Right lobe of liver (tissue), 6 donors: ENCODE measurements at regions not wholly inside any gene's neighbourhood (a gene's known extent, or its start where the extent isn't known, plus 50 kb on each side); places are given as distances from the start of the nearest gene placed in this dataset.

Source experiments
- ATAC-seq, 4 donors: fragments of 200-7000 bp; cut with Tn5 transposase; one replicate each; pipeline ENCODE4 v1.9.1; 2020; ENCODE audit warnings: mild to moderate bottlenecking in 4 of 4, moderate library complexity in 4 of 4
- DNase-seq, 3 donors: peaks; one replicate each; pipeline ENCODE4 v3.0.0-alpha.2; 2020
- H3K27ac ChIP-seq, 3 donors: fragments of 200-600 bp; one replicate each; pipeline ENCODE4 v1.8.0; 2022
- H3K27me3 ChIP-seq, 2 donors: fragments of 200-600 bp; one replicate each; pipeline ENCODE4 v1.8.0; 2022
- H3K36me3 ChIP-seq, 4 donors: fragments of 200-600 bp; sonication (generic) in 1 of 4; one replicate each; pipeline versions ENCODE4 v1.5.1 to v1.8.0; 2017 to 2022; ENCODE audit warnings: control low read depth in 1 of 4
- H3K4me1 ChIP-seq, 4 donors: fragments of 200-600 bp; sonication (generic) in 1 of 4; one replicate each; pipeline versions ENCODE4 v1.5.1 to v1.8.0; 2017 to 2022; ENCODE audit warnings: control low read depth in 1 of 4
- H3K4me3 ChIP-seq, 3 donors: fragments of 200-600 bp; one replicate each; pipeline ENCODE4 v1.8.0; 2022
- H3K9me3 ChIP-seq, 4 donors: fragments of 200-600 bp; sonication (generic) in 1 of 4; one replicate each; pipeline versions ENCODE4 v1.5.1 to v1.8.0; 2017 to 2022; ENCODE audit warnings: control low read depth in 1 of 4
- CTCF ChIP-seq, 4 donors: fragments of 200-600 bp in 3 of 4; fragments of 450-650 bp in 1 of 4; IDR thresholded peaks; one replicate each; pipeline versions ENCODE4 v1.5.1 to v1.8.0; 2016 to 2022; ENCODE audit warnings: antibody characterized with exemption in 4 of 4, mild to moderate bottlenecking in 2 of 4
- POLR2A ChIP-seq: fragments of 450-650 bp; IDR thresholded peaks from one replicate; pipeline ENCODE4 v1.6.1; 2017; ENCODE audit warnings: antibody characterized with exemption, mild to moderate bottlenecking
- WGBS: methylation state at CpG from one replicate; pipeline ENCODE4 v1.1.6; 2018; ENCODE audit warnings: low coverage, low lambda C conversion rate; ENCODE audit not compliant: insufficient coverage; ENCODE audit errors: missing lambda C conversion rate; 5-methylcytosine and 5-hydroxymethylcytosine counted together
- intact Hi-C, 2 donors: fragments of 100-400 bp; cut with DNase I; formaldehyde crosslinking; loops; one replicate each; pipeline versions ENCODE4 v1.11.2 to v1.14.1; 2022
- donor health status: DM: no; HTN: yes; CAD: no.
- donor health status: DM: no; HTN: no; CAD: no.
- donor health status: DM: no; HTN: no; CAD: no.
- donor health status: DM: no; HTN: yes; CAD: no.
- donor health status: DM: no; HTN: yes; CAD: no.

- H3K4me3 ChIP-seq = no peak overlapping the region
- 61% methylated on average over 6 of the region's 6 CpGs for WGBS
- peaks cover 0 to 7% (median 0%) of the 10 kb centered on the region in 4 donors for H3K4me1 ChIP-seq
- H3K27ac ChIP-seq = no peak overlapping the region
- TF ChIP-seq CTCF (IDR thresholded peaks at IDR 0.05) = no peak
- no peaks in the 10 kb centered on the region for H3K27me3 ChIP-seq
- ATAC-seq = no peak
- no peaks in the 10 kb centered on the region for H3K36me3 ChIP-seq
- H3K9me3 ChIP-seq = no peaks in the 10 kb centered on the region
- intact Hi-C loops = no loop called here
- DNase-seq = no peak
Observed at GRCh38 chr20:54368570-54368969, 106.8 kb upstream of the DOK5 start.

GRCh38 chr20:54372313-54372712, 103.1 kb upstream of the DOK5 start:
- no peak for ATAC-seq
- no peaks in the 10 kb centered on the region for H3K4me1 ChIP-seq
- H3K36me3 ChIP-seq = no peaks in the 10 kb centered on the region
- H3K9me3 ChIP-seq = no peaks in the 10 kb centered on the region
- H3K4me3 ChIP-seq = no peak overlapping the region
- intact Hi-C loops = no loop called here
- WGBS = 10% methylated on average over 1 of the region's 1 CpG
- DNase-seq = no peak
- no peak overlapping the region for H3K27ac ChIP-seq
- H3K27me3 ChIP-seq = no peaks in the 10 kb centered on the region
- no peak for TF ChIP-seq CTCF (IDR thresholded peaks at IDR 0.05)
- TF ChIP-seq POLR2A = no peak

GRCh38 chr20:54377992-54378773, 97.2 kb upstream of the DOK5 start:
- Histone ChIP-seq H3K9me3 (no peaks in the 10 kb centered on the region), H3K27ac (no peak overlapping the region), H3K27me3 (no peaks in the 10 kb centered on the region), H3K4me1 (no peaks in the 10 kb centered on the region), H3K4me3 (no peak overlapping the region), H3K36me3 (no peaks in the 10 kb centered on the region)
- intact Hi-C loops = no loop called here
- TF ChIP-seq POLR2A (no peak), CTCF (IDR thresholded peaks at IDR 0.05) (no peak)
- ATAC-seq = no peak
- DNase-seq = no peak
- 77% methylated on average over 1 of the region's 1 CpG for WGBS

- WGBS = 54% methylated on average over 7 of the region's 7 CpGs
- TF ChIP-seq CTCF (IDR thresholded peaks at IDR 0.05) = no peak
- no peak for TF ChIP-seq POLR2A
- Histone ChIP-seq H3K36me3 (no peaks in the 10 kb centered on the region), H3K4me1 (no peaks in the 10 kb centered on the region), H3K27ac (no peak overlapping the region), H3K4me3 (no peak overlapping the region), H3K9me3 (no peaks in the 10 kb centered on the region), H3K27me3 (no peaks in the 10 kb centered on the region)
- DNase-seq (no peak), ATAC-seq (no peak)
- intact Hi-C loops = no loop called here
Observed at GRCh38 chr20:54379893-54380584, 95.4 kb upstream of the DOK5 start.
